ENCODE measurements at regions not wholly inside any gene's neighbourhood (a gene's known extent, or its start where the extent isn't known, plus 50 kb on each side); places are given as distances from the start of the nearest gene placed in this dataset.
"Not testable (repeated sequence)": the region's sequence is repeated elsewhere in the genome, so short reads cannot be mapped to it uniquely, and the experiment has no call there.

- DNase-seq; ATAC-seq; intact Hi-C loops (cut with micrococcal nuclease): not testable (repeated sequence)
Observed at GRCh38 chr4:64037033-64037432, 372.2 kb downstream of the TECRL start.

- intact Hi-C loops (cut with micrococcal nuclease) = no loop called here
- DNase-seq = no peak
- no peak for ATAC-seq
Observed at GRCh38 chr4:64022560-64022959, 386.7 kb downstream of the TECRL start.

GRCh38 chr4:64016893-64017292 is 392.4 kb downstream of the TECRL start:
- ATAC-seq = no peak
- intact Hi-C loops (cut with micrococcal nuclease) = no loop called here
- DNase-seq = no peak

GRCh38 chr4:64014647-64015046 is 394.6 kb downstream of the TECRL start:
- DNase-seq (no peak), ATAC-seq (no peak)
- intact Hi-C loops (cut with micrococcal nuclease) = no loop called here

- no peak for DNase-seq
- intact Hi-C loops (cut with micrococcal nuclease) = no loop called here
Observed at GRCh38 chr4:64001229-64001898, 407.9 kb downstream of the TECRL start.

GRCh38 chr4:64000241-64000640 is 409.0 kb downstream of the TECRL start:
- intact Hi-C loops (cut with micrococcal nuclease) = no loop called here
- no peak for ATAC-seq

More at GRCh38 chr4:64001229-64001898, 407.9 kb downstream of the TECRL start:
- ATAC-seq = no peak

GRCh38 chr4:63986253-63986652 is 423.0 kb downstream of the TECRL start:
- ATAC-seq (no peak), DNase-seq (no peak)
- intact Hi-C loops (cut with micrococcal nuclease) = no loop called here

More at GRCh38 chr4:64000241-64000640, 409.0 kb downstream of the TECRL start:
- no peak for DNase-seq

GRCh38 chr4:63983224-63983623 is 426.0 kb downstream of the TECRL start:
- DNase-seq = no peak
- no peak for ATAC-seq
- intact Hi-C loops (cut with micrococcal nuclease) = no loop called here

GRCh38 chr4:63965875-63966274 is 443.4 kb downstream of the TECRL start:
- intact Hi-C loops (cut with micrococcal nuclease) = no loop called here
- DNase-seq = no peak
- no peak for ATAC-seq

GRCh38 chr4:63942706-63943286 is 466.5 kb downstream of the TECRL start:
- ATAC-seq; DNase-seq; intact Hi-C loops (cut with micrococcal nuclease): not testable (repeated sequence)

GRCh38 chr4:63937961-63938360 is 471.3 kb downstream of the TECRL start:
- intact Hi-C loops (cut with micrococcal nuclease) = no loop called here
- ATAC-seq (peak; percentile 80), DNase-seq (no peak)

- DNase-seq (no peak), ATAC-seq (no peak)
- intact Hi-C loops (cut with micrococcal nuclease) = no loop called here
Observed at GRCh38 chr4:63922146-63922545, 487.1 kb downstream of the TECRL start.

GRCh38 chr4:63921561-63921960 is 487.7 kb downstream of the TECRL start:
- no peak for DNase-seq

GRCh38 chr4:63919636-63920365 is 489.4 kb downstream of the TECRL start:
- DNase-seq = no peak
- no peak for ATAC-seq
- intact Hi-C loops (cut with micrococcal nuclease) = no loop called here

More at GRCh38 chr4:63921561-63921960, 487.7 kb downstream of the TECRL start:
- intact Hi-C loops (cut with micrococcal nuclease) = no loop called here
- ATAC-seq = no peak

- ATAC-seq = no peak
- intact Hi-C loops (cut with micrococcal nuclease) = no loop called here
Observed at GRCh38 chr4:63906660-63907183, 502.5 kb downstream of the TECRL start.

GRCh38 chr4:63904201-63904600 is 505.0 kb downstream of the TECRL start:
- DNase-seq (no peak), ATAC-seq (no peak)
- intact Hi-C loops (cut with micrococcal nuclease) = no loop called here

More at GRCh38 chr4:63906660-63907183, 502.5 kb downstream of the TECRL start:
- DNase-seq = no peak

- ATAC-seq (no peak), DNase-seq (no peak)
- intact Hi-C loops (cut with micrococcal nuclease) = no loop called here
Observed at GRCh38 chr4:63901304-63901703, 507.9 kb downstream of the TECRL start.

GRCh38 chr4:63898961-63899360 is 510.3 kb downstream of the TECRL start:
- intact Hi-C loops (cut with micrococcal nuclease) = no loop called here
- ATAC-seq (no peak), DNase-seq (no peak)

GRCh38 chr4:63894161-63894560 is 515.1 kb downstream of the TECRL start:
- ATAC-seq = no peak
- intact Hi-C loops (cut with micrococcal nuclease) = no loop called here
- DNase-seq = no peak

- intact Hi-C loops (cut with micrococcal nuclease) = no loop called here
- no peak for DNase-seq
- ATAC-seq = no peak
Observed at GRCh38 chr4:63869370-63869769, 539.9 kb downstream of the TECRL start.

All from left ventricle myocardium superior (tissue), 1 donor.